ENCODE measurements at regions not wholly inside any gene's neighbourhood (a gene's known extent, or its start where the extent isn't known, plus 50 kb on each side); places are given as distances from the start of the nearest gene placed in this dataset.

GRCh38 chr6:126100386-126100785, 114.0 kb downstream of the TRMT11 start:
- no peak for TF ChIP-seq CTCF (IDR thresholded peaks at IDR 0.05; ENCODE audit: insufficient read depth, low read length, poor library complexity, severe bottlenecking)
- no peak for TF ChIP-seq EZH2phosphoT487 (conservative IDR thresholded peaks at IDR 0.05; ENCODE audit: low read length)
